Neural cell (in vitro differentiated cells): ENCODE measurements at regions not wholly inside any gene's neighbourhood (a gene's known extent, or its start where the extent isn't known, plus 50 kb on each side); places are given as distances from the start of the nearest gene placed in this dataset.

Source experiments
- CTCF ChIP-seq: fragments of 450-650 bp; IDR thresholded peaks from 2 replicates; pipeline ENCODE4 v1.5.1; 2014; ENCODE audit warnings: antibody characterized with exemption, mild to moderate bottlenecking, moderate library complexity; ENCODE audit not compliant: poor library complexity, severe bottlenecking
- EP300 ChIP-seq: fragments of 450-650 bp; conservative IDR thresholded peaks from 2 replicates; pipeline ENCODE4 v1.6.1; 2014; ENCODE audit warnings: antibody characterized with exemption, mild to moderate bottlenecking, moderate library complexity; ENCODE audit not compliant: poor library complexity, severe bottlenecking
- EZH2 ChIP-seq: fragments of 200-600, 300-800 bp; shearing (Covaris generic), sonication (generic); IDR thresholded peaks from 2 replicates; pipeline ENCODE4 v1.6.1; 2014; ENCODE audit warnings: antibody characterized with exemption, low read length, borderline replicate concordance, mild to moderate bottlenecking; ENCODE audit not compliant: insufficient read depth, poor library complexity, severe bottlenecking
- POLR2AphosphoS5 ChIP-seq: IDR thresholded peaks from 2 replicates; pipeline ENCODE4 v1.6.1; 2012
- REST ChIP-seq: IDR thresholded peaks from 2 replicates; pipeline ENCODE4 v1.6.1; 2012; ENCODE audit warnings: borderline replicate concordance

GRCh38 chr2:11944311-11944710 lies 197.9 kb downstream of the LPIN1 start:
- TF ChIP-seq EP300 (no peak), CTCF (no peak), POLR2AphosphoS5 (no peak), EZH2 (no peak), REST (no peak)
